Activated CD4-positive, CD25-positive, alpha-beta regulatory T cell treated with anti-CD3 and anti-CD28 coated beads, Interleukin-2, amount 50 U/mL, for 24 hours (primary cell): ENCODE measurements at regions not wholly inside any gene's neighbourhood (a gene's known extent, or its start where the extent isn't known, plus 50 kb on each side); places are given as distances from the start of the nearest gene placed in this dataset.

Experiments
- ATAC-seq, 2 donors: fragments of 150-1000 bp; cut with Tn5 transposase; one replicate each; pipeline ENCODE4 v1.10.0; 2021; ENCODE audit warnings: mild to moderate bottlenecking in 1 of 2, moderate library complexity in 1 of 2

DNA sequence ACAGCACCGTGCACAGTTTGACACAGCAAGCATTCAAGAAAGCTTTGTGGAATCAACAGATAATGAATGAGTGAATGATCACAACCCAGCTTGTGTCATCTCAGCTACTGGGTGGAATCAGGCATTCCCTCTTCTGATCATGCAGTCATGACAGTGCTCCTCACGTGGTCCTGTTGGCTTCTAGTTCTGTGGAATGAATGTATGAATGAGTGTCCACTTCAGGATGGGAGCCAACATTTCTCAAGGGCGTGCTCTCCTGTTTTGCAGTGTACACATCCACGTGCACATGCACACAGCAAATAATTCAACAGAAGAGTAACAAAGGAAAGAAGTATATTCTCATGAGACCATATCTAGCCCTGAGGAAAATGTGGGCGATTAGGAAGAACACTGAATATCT is 133.1 kb upstream of the NPVF start:
- no peak for ATAC-seq

GRCh38 chr7:25361863-25362262 is 133.6 kb upstream of the NPVF start:
- ATAC-seq, result no peak

DNA sequence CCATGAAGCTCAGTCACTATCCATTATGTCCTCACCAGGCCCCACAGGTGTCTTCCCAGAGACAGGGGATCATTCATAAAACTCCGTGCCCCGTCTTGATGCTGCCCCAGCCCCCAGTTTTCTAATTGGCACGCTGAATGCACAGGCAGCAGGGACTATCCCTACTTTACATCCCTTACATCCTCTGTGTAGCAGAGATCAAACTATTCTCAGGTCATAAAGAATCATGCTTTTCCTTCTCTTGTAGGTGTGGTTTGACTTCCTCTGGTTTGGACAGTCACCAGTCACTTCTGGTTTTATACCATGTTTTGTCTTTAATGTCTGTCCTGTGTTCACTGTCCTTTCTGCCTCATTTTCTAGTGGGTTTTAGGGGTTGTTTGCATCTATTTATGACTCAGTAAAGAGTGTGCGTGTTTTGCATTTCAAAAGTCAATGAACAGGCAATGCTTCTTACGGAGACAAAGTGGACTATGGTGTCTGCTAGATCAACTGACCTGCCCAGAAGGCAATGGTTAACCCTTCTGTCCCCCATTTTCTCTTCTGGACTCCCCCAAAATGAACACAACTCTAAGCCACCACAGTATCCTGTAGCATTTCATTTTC is 140.4 kb upstream of the NPVF start:
- no peak for ATAC-seq

- no peak for ATAC-seq
Measured at GRCh38 chr7:25369786-25370185, 141.5 kb upstream of the NPVF start.

DNA sequence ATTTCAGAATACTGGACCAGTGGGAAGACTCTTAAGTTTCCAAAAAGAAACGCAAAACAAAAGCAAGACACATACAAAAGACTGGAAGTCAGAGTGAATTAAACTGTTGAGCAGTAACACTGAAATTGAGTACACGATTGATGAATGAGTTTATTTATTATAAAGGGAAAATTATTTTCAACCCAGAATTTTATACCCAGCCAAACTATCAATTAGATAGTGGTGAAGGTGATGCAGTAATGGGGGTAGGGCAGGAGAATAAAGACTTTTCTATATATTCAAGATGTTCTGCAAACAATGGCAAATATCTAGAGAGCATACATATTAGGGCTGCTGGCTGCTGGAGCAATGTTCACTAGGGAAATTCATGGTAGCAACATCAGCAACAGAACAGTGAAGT is 143.7 kb upstream of the NPVF start:
- ATAC-seq, result no peak

- no peak for ATAC-seq
Measured at GRCh38 chr7:25375805-25376600, 147.7 kb upstream of the NPVF start.

- ATAC-seq, result no peak
Measured at GRCh38 chr7:25379351-25380300, 151.3 kb upstream of the NPVF start.

GRCh38 chr7:25381818-25382589 is 153.7 kb upstream of the NPVF start:
- no peak for ATAC-seq

GRCh38 chr7:25382869-25383268 is 154.6 kb upstream of the NPVF start:
- no peak for ATAC-seq

- ATAC-seq, result no peak
Measured at GRCh38 chr7:25383402-25383801, 155.1 kb upstream of the NPVF start.

DNA sequence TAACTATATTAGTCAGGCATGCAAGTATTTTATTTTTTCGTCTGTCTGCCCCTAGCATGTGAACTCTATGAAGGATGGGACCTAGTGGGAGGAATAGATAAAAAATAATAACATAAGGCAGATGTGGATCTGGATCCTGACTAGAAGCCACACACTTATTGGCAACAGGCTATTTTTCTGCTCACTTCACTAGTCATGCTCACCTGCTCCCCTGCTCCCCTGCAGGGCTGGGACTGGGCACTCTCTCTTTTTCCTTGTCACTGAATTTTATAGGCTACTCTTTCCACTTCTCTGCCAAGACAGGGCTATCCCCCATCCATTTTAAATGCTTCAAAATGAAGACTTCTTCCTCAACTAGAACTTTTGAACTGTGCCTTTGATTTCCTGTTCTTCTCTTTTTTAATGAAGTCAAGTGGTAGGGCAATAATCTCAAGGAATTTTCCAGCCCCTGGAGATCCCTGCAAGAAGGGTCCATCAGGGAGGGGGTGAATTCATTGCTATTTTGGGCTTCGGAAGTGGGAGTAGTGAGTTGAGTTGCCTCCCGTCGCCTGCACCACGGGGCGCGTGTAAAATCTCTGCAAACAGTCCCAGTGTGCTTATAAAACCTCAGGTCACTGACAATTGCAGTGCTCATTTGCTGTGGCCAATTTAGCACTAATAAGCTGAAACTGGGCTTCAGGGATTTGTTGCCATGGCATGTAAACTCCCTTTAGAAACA is 156.7 kb upstream of the NPVF start:
- no peak for ATAC-seq

DNA sequence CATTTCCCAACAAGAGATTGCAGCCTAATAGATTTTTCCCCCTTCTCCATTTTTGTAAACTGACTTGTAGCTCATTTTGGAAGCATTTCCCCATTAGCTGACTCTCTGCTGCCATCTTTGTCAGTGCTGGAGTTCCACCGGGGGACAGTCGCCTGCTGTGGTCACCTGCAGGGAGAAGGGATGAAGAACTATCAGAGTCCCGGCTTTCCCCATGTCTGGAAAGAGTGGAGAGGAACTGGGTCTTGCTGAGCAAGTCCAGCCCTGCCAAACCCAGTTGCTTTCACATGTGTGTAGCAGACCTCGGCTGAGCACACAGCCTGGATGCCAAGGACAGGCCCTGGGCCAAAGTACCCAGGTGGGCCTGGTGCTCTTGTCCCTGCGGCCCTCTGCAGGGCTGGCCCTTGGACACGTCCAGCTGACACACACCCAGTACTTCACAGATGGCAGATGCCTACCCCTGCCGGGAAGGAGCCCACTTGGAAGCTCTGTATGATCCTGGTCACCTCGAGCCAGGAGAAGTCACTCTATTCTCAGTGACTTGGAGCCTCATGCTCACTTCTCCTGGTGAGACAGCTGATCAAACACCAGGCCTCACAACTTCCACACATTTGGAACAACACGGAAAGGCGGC is 157.3 kb upstream of the NPVF start:
- ATAC-seq, result no peak

DNA sequence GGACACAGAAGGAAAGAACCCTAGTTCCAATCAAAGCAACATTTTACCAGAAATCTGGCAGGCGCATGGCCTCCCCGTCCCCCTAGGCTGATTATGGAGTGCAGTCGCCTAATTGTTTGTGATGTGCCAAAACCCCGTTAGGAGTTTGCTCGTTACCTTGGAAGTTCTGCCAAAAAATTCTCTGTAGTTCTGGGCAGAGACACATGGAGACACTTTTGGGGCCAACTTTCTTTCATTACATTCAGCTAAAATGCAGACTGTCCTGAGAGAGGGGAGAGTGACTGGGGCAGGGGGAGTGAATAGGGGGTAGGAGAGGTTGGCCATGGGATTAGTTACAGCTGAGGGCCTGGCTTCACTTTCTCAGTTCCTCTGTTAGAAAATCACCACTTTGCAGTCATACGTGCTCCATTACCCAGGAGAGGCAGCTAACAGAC is 158.0 kb upstream of the NPVF start:
- ATAC-seq, result no peak

DNA sequence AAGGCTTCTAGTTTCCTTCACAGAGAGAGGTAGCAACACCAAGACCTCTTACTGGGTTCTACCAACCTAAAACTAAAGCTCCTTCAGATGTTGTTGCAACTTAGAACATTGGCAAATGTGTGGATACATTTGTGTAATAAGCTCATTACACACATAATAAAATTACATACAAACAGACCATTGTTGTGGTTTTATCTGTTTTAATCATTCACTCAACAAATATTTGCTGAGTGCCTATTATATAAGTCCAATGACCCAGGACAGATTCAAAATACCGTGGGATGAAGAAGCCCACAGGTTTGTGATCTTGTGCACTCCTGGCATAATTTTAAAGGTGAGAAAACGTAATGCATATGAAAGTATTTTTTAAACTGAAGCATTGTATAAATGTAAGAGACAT is 160.4 kb upstream of the NPVF start:
- no peak for ATAC-seq

DNA sequence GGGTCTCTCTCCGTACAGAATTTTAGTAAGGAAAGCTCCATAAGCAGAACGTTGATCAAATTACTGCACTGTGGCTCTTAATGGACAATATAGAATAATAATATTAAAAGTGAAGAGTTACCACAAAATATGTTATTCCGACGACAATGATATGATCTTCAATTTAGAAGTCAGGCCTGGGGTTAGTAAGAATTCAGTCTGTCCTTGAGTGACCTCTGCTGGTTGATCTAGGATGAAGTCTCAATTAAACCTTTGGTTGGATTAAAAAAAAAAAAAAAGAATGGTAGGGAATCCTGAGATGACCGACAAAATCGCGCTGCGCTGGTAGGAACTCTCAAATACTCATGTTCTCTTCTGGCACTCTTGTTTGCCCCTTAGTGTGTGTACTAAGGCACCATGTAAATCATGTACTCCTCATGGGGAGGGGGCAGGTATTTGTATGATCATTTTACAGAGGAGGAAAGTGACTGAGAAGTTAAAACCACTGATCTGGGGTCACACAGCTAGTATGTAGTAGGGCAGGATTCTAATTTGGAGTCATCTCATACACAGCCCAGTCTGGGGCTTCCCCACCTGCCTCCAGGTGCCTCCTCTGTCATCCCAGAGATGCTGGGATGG is 161.3 kb upstream of the NPVF start:
- ATAC-seq, result no peak

GRCh38 chr7:25391295-25391861 is 163.1 kb upstream of the NPVF start:
- ATAC-seq, result no peak

GRCh38 chr7:25391961-25392587 is 163.8 kb upstream of the NPVF start:
- ATAC-seq, result no peak

DNA sequence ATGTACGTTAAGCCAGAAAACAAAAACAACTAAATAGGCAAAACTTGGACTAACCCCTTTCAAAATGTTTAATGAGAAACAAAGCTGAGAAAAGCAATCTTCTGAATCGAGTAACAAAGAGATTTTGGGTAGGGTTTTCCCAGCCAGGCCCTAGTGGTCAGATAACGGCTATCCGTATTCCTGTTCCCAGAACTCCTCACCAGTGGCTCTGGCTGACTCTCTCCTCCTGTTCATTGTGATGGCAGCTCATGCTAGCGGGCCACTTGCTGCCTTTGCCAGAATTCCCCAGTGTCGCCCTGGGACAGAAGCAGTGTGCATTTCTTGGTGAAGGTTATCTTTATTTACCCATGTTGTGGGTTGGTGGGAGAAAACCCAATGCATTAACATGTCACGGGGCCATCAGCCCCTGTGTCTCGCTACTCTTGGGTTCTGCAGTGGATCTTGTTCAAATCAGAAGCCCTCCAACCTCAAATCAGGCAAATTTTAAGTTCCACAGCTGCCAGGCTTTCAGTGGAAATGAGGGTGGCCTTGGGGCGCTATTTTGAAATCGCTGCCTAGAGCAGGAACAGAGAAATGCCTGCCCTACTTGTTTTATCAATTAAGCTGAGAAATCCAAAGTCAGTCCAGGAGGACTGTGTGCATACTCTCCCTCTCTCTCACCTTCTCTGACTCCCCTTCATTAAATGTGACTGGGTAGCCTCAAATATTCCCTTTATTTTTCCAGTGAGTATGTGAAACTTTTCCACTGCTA is 164.5 kb upstream of the NPVF start:
- ATAC-seq, result no peak

DNA sequence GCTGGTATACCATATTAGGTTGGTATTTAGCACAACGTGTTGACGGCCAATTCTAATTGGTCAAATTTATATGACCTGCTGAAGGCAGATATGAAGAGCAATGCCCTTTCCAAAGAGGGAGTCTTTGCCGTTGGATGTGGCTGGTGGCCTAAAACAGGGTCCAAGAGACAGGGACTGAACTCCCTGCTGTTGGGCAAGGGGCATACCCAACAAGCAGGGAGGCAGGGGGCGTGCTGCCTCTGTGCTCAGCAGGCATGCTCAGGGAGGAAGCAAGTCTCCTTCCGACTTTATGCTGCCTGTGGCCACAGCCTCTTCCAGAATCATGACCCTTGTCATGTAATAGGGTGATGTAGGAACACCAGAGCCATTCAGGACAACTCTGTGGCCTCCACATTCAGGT is 167.7 kb upstream of the NPVF start:
- ATAC-seq, result no peak
